B cell (primary cell): ENCODE measurements at regions not wholly inside any gene's neighbourhood (a gene's known extent, or its start where the extent isn't known, plus 50 kb on each side); places are given as distances from the start of the nearest gene placed in this dataset.

Experiments
- ATAC-seq: fragments of 200-7000 bp; cut with Tn5 transposase; one replicate; pipeline ENCODE4 v1.10.0; 2021; ENCODE audit warnings: low read depth, mild to moderate bottlenecking, moderate number of reproducible peaks, moderate library complexity
- CTCF ChIA-PET: fragments of 350-600 bp; sonication (Branson Sonifier 250); formaldehyde crosslinking; loops from one replicate; lab custom pipeline; 2021; ENCODE audit warnings: antibody characterized with exemption, inconsistent platforms; lab: Charles Lee
- POLR2A ChIA-PET: fragments of 350-600 bp; sonication (Branson Sonifier 250); formaldehyde crosslinking; loops from one replicate; lab custom pipeline; 2021; ENCODE audit warnings: antibody characterized with exemption; lab: Charles Lee
- DNase-seq: peaks from one replicate; pipeline ENCODE4 v3.0.0; 2013
- H2AFZ ChIP-seq: 2 replicates; pipeline ENCODE4 v1.6.1; 2012; ENCODE audit warnings: mild to moderate bottlenecking, low read depth, low read length; ENCODE audit not compliant: insufficient read depth, poor library complexity, severe bottlenecking
- H3K27ac ChIP-seq, 2 donors: 1 replicate in 1 of 2; 2 replicates in 1 of 2; pipeline ENCODE4 v1.5.1; 2012 to 2013; ENCODE audit warnings: low read length in 2 of 2, mild to moderate bottlenecking in 2 of 2, moderate library complexity in 1 of 2
- H3K27me3 ChIP-seq, 4 experiments: fragments of 200-600 bp in 1 of 4; sonication (generic) in 1 of 4; replicated peaks in 1 of 4; 1 replicate in 2 of 4; 2 replicates in 2 of 4; pipeline versions ENCODE4 v1.6.1 to v1.7.0; 2013 to 2016; ENCODE audit warnings: low read length in 3 of 4, mild to moderate bottlenecking in 2 of 4, mixed read lengths in 1 of 4, moderate library complexity in 1 of 4; ENCODE audit not compliant: insufficient read depth in 4 of 4, control insufficient read depth in 3 of 4; ENCODE audit errors: control extremely low read depth in 1 of 4
- H3K36me3 ChIP-seq, 2 experiments: replicated peaks in 1 of 2; 1 replicate in 1 of 2; 2 replicates in 1 of 2; pipeline versions ENCODE4 v1.6.1 to v1.7.1; 2013; ENCODE audit warnings: low read length in 1 of 2; ENCODE audit not compliant: insufficient read depth in 2 of 2, control insufficient read depth in 1 of 2; ENCODE audit errors: control extremely low read depth in 1 of 2, extremely low read depth in 1 of 2
- H3K4me1 ChIP-seq, 2 donors: fragments of 200-600 bp in 1 of 2; sonication (generic) in 1 of 2; 1 replicate in 1 of 2; 2 replicates in 1 of 2; pipeline versions ENCODE4 v1.5.1 to v1.6.1; 2013 to 2017; ENCODE audit warnings: low read length in 2 of 2; ENCODE audit not compliant: control insufficient read depth in 2 of 2, insufficient read depth in 2 of 2
- H3K4me2 ChIP-seq: replicated peaks from 2 replicates; pipeline ENCODE3; 2012; ENCODE audit warnings: mild to moderate bottlenecking, low read depth, low read length; ENCODE audit not compliant: poor library complexity, severe bottlenecking
- H3K4me3 ChIP-seq, 5 experiments: fragments of 200-600 bp in 1 of 5; sonication (generic) in 1 of 5; 1 replicate in 3 of 5; 2 replicates in 2 of 5; pipeline versions ENCODE4 v1.5.1 to v1.7.0; 2011 to 2016; ENCODE audit warnings: low read length in 4 of 5, mild to moderate bottlenecking in 4 of 5, low read depth in 2 of 5, control low read depth in 1 of 5, moderate library complexity in 1 of 5; ENCODE audit not compliant: insufficient read depth in 1 of 5; ENCODE audit errors: control extremely low read depth in 1 of 5, extremely low read depth in 1 of 5
- H3K79me2 ChIP-seq: fragments of 200-600 bp; sonication (generic); one replicate; pipeline ENCODE4 v1.6.0; 2016; ENCODE audit warnings: low read length; ENCODE audit not compliant: control insufficient read depth, insufficient read depth
- H3K9ac ChIP-seq: fragments of 200-600 bp; sonication (generic); 2 replicates; pipeline ENCODE4 v1.6.1; 2017; ENCODE audit warnings: mild to moderate bottlenecking, low read length, moderate library complexity
- H3K9me3 ChIP-seq, 3 donors: one replicate each; pipeline versions ENCODE4 v1.6.1 to v1.7.1; 2013; ENCODE audit warnings: low read length in 2 of 3; ENCODE audit not compliant: control insufficient read depth in 2 of 3, insufficient read depth in 1 of 3; ENCODE audit errors: control extremely low read depth in 1 of 3
- H4K20me1 ChIP-seq: 2 replicates; pipeline ENCODE4 v1.6.0; 2012; ENCODE audit warnings: mild to moderate bottlenecking, low read length; ENCODE audit not compliant: insufficient read depth, control insufficient read depth, poor library complexity, severe bottlenecking
- H3K27ac Mint-ChIP-seq: one replicate; pipeline ENCODE4 v1.8.0; 2021; ENCODE audit warnings: mixed read lengths
- H3K27me3 Mint-ChIP-seq: one replicate; pipeline ENCODE4 v1.8.0; 2021; ENCODE audit warnings: mixed read lengths
- H3K4me1 Mint-ChIP-seq: one replicate; pipeline ENCODE4 v1.8.0; 2021; ENCODE audit warnings: mixed read lengths
- H3K4me3 Mint-ChIP-seq: one replicate; pipeline ENCODE4 v1.8.0; 2021; ENCODE audit warnings: mixed read lengths
- H3K9me3 Mint-ChIP-seq: one replicate; pipeline ENCODE4 v1.8.0; 2022; ENCODE audit warnings: mixed read lengths; ENCODE audit not compliant: insufficient read depth
- CTCF ChIP-seq: fragments of 200-600 bp; IDR thresholded peaks from one replicate; pipeline ENCODE4 v1.8.0; 2022; ENCODE audit warnings: antibody characterized with exemption, mild to moderate bottlenecking
- EZH2 ChIP-seq: IDR thresholded peaks from 2 replicates; pipeline ENCODE4 v1.6.1; 2012; ENCODE audit warnings: borderline replicate concordance, low read depth, mild to moderate bottlenecking, moderate library complexity, low read length; ENCODE audit not compliant: insufficient read depth, poor library complexity, severe bottlenecking
- WGBS: methylation state at CpG from one replicate; pipeline ENCODE4 v1.1.5; 2013; ENCODE audit warnings: missing lambda C conversion rate; ENCODE audit not compliant: insufficient coverage; 5-methylcytosine and 5-hydroxymethylcytosine counted together
- intact Hi-C: fragments of 100-400 bp; cut with micrococcal nuclease; formaldehyde crosslinking; loops from one replicate; pipeline ENCODE4 v1.10.0; 2022

- 100% methylated on average over 2 of the region's 4 CpGs for WGBS
- no peaks in the 10 kb centered on the region for H3K27me3 ChIP-seq
- H3K9ac ChIP-seq = no peak overlapping the region
- Mint-ChIP-seq H3K27me3 (peaks cover 4% of the 10 kb centered on the region), H3K27ac (no peak overlapping the region), H3K4me3 (no peak overlapping the region), H3K4me1 (peaks cover 7% of the 10 kb centered on the region), H3K9me3 (peaks cover 6% of the 10 kb centered on the region)
- POLR2A ChIA-PET = no interaction called here
- no peak overlapping the region for H2AFZ ChIP-seq
- no peaks in the 10 kb centered on the region for H3K36me3 ChIP-seq
- TF ChIP-seq CTCF (no peak), EZH2 (no peak)
- ATAC-seq (no peak), DNase-seq (no peak)
- no peak overlapping the region for H3K27ac ChIP-seq
- CTCF ChIA-PET = no interaction called here
- no peak overlapping the region for H3K4me3 ChIP-seq
- H3K4me2 ChIP-seq = no peak overlapping the region
- peaks cover 0 to 4% of the 10 kb centered on the region in 2 donors for H3K4me1 ChIP-seq
- no peaks in the 10 kb centered on the region for H3K79me2 ChIP-seq
- intact Hi-C loops = no loop called here
- peaks cover 0 to 9% (median 6%) of the 10 kb centered on the region in 3 donors for H3K9me3 ChIP-seq
- H4K20me1 ChIP-seq = no peaks in the 10 kb centered on the region
Measured at GRCh38 chr20:47988676-47989075, 203.4 kb upstream of the SULF2 start.

- no peak for TF ChIP-seq EZH2
- TF ChIP-seq CTCF = no peak
- Histone ChIP-seq H3K4me3 (no peak overlapping the region), H3K27ac (no peak overlapping the region), H3K9ac (no peak overlapping the region), H3K36me3 (no peaks in the 10 kb centered on the region), H4K20me1 (no peaks in the 10 kb centered on the region), H3K79me2 (no peaks in the 10 kb centered on the region), H3K27me3 (no peaks in the 10 kb centered on the region), H3K4me2 (no peak overlapping the region), H2AFZ (no peak overlapping the region), H3K9me3 (peaks cover 0 to 6% (median 0%) of the 10 kb centered on the region in 3 donors), H3K4me1 (peaks cover 12 to 18% of the 10 kb centered on the region in 2 donors)
- WGBS = 88% methylated on average over 3 of the region's 7 CpGs
- Mint-ChIP-seq H3K4me1 (peaks cover 20% of the 10 kb centered on the region), H3K9me3 (no peaks in the 10 kb centered on the region), H3K27me3 (no peaks in the 10 kb centered on the region), H3K4me3 (no peak overlapping the region), H3K27ac (no peak overlapping the region)
- intact Hi-C loops = no loop called here
- ChIA-PET CTCF (no interaction called here), POLR2A (no interaction called here)
- DNase-seq = no peak
- ATAC-seq = no peak
Measured at GRCh38 chr20:47985092-47985850, 200.0 kb upstream of the SULF2 start.
